A673 (cell line): ENCODE measurements at regions not wholly inside any gene's neighbourhood (a gene's known extent, or its start where the extent isn't known, plus 50 kb on each side); places are given as distances from the start of the nearest gene placed in this dataset.

ENCODE experiments used
- EZH2 ChIP-seq: fragments of 200-600 bp; sonication (generic); IDR thresholded peaks from 2 replicates; pipeline ENCODE4 v1.6.1; 2017; ENCODE audit warnings: borderline replicate concordance, low read depth, mild to moderate bottlenecking, mixed read lengths, antibody characterized with exemption, low read length; ENCODE audit not compliant: poor library complexity, severe bottlenecking
- TF ChIP-seq, protein P1 (sequence below): fragments of 300-800, 200-600 bp; sonication (generic); conservative IDR thresholded peaks from 2 replicates; pipeline ENCODE4 v1.5.1; 2017; ENCODE audit warnings: low read depth, mild to moderate bottlenecking, antibody characterized with exemption, low read length, moderate library complexity, mixed read lengths

DNA sequence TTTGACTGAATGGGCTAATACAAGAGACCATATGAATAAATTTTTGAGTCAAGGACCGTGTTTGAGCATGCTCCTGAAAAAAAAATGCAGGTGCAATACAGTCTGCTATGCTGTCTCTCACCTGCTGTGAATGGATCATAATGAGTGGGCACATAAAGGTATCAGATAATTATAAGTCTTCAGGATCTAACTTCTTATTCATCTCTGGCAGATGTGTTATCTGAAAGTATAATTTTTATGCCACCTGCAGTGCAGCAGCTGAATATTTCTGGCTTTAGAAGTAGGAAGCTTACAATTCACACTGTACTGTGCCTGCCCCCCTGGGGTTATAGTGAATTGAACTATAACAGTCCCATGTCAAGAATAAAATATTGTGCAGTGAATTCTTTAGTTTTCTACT lies 333.3 kb downstream of the MRPL39 start:
- TF ChIP-seq, protein P1, sequence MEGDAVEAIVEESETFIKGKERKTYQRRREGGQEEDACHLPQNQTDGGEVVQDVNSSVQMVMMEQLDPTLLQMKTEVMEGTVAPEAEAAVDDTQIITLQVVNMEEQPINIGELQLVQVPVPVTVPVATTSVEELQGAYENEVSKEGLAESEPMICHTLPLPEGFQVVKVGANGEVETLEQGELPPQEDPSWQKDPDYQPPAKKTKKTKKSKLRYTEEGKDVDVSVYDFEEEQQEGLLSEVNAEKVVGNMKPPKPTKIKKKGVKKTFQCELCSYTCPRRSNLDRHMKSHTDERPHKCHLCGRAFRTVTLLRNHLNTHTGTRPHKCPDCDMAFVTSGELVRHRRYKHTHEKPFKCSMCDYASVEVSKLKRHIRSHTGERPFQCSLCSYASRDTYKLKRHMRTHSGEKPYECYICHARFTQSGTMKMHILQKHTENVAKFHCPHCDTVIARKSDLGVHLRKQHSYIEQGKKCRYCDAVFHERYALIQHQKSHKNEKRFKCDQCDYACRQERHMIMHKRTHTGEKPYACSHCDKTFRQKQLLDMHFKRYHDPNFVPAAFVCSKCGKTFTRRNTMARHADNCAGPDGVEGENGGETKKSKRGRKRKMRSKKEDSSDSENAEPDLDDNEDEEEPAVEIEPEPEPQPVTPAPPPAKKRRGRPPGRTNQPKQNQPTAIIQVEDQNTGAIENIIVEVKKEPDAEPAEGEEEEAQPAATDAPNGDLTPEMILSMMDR, result no peak
- TF ChIP-seq EZH2, result no peak
